Liver (tissue), 8 donors: ENCODE measurements at regions not wholly inside any gene's neighbourhood (a gene's known extent, or its start where the extent isn't known, plus 50 kb on each side); places are given as distances from the start of the nearest gene placed in this dataset.

Experiments used
- DNase-seq: peaks from one replicate; pipeline ENCODE4 v3.0.0-alpha.2; 2017; ENCODE audit warnings: low spot score
- H3K27ac ChIP-seq, 2 donors: one replicate each; pipeline ENCODE4 v1.7.0; 2013; ENCODE audit warnings: inconsistent platforms in 2 of 2, low read length in 2 of 2, control low read depth in 1 of 2, low read depth in 1 of 2, mild to moderate bottlenecking in 1 of 2
- H3K27me3 ChIP-seq, 4 donors: one replicate each; pipeline versions ENCODE4 v1.6.1 to v1.7.0; 2013; ENCODE audit warnings: low read length in 3 of 4, inconsistent platforms in 1 of 4, mild to moderate bottlenecking in 1 of 4, moderate library complexity in 1 of 4; ENCODE audit not compliant: control insufficient read depth in 4 of 4, insufficient read depth in 4 of 4
- H3K36me3 ChIP-seq, 4 donors: one replicate each; pipeline versions ENCODE4 v1.6.1 to v1.7.0; 2013; ENCODE audit warnings: low read length in 3 of 4, mild to moderate bottlenecking in 3 of 4, low read depth in 1 of 4, moderate library complexity in 1 of 4; ENCODE audit not compliant: control insufficient read depth in 4 of 4, insufficient read depth in 3 of 4
- H3K4me1 ChIP-seq, 4 donors: one replicate each; pipeline versions ENCODE4 v1.6.1 to v1.7.0; 2013; ENCODE audit warnings: low read length in 3 of 4, mild to moderate bottlenecking in 3 of 4, moderate library complexity in 1 of 4; ENCODE audit not compliant: control insufficient read depth in 4 of 4, insufficient read depth in 4 of 4
- H3K4me3 ChIP-seq, 3 donors: one replicate each; pipeline versions ENCODE4 v1.6.1 to v1.7.0; 2013; ENCODE audit warnings: low read length in 3 of 3, control low read depth in 1 of 3, low read depth in 1 of 3, mild to moderate bottlenecking in 1 of 3
- H3K9ac ChIP-seq, 2 donors: one replicate each; pipeline ENCODE4 v1.7.0; 2013; ENCODE audit warnings: low read length in 2 of 2, mild to moderate bottlenecking in 2 of 2, moderate library complexity in 2 of 2, control low read depth in 1 of 2, low read depth in 1 of 2
- H3K9me3 ChIP-seq, 4 donors: one replicate each; pipeline versions ENCODE4 v1.6.1 to v1.7.0; 2013; ENCODE audit warnings: low read length in 3 of 4; ENCODE audit not compliant: control insufficient read depth in 4 of 4
- ATF3 ChIP-seq: IDR thresholded peaks from 2 replicates; pipeline ENCODE4 v1.6.1; 2016; ENCODE audit warnings: antibody characterized with exemption
- CTCF ChIP-seq: fragments of 150-350 bp; IDR thresholded peaks from 2 replicates; pipeline ENCODE4 v1.5.1; 2017; ENCODE audit warnings: improper control_type of control experiment, low read depth, low read length; ENCODE audit not compliant: missing input control
- EGR1 ChIP-seq, 2 donors: IDR thresholded peaks; 2 replicates each; pipeline ENCODE4 v1.6.1; 2016 to 2018; ENCODE audit warnings: antibody characterized with exemption in 2 of 2, low read depth in 2 of 2
- FOXA1 ChIP-seq: IDR thresholded peaks from 2 replicates; pipeline ENCODE4 v1.6.1; 2016; ENCODE audit warnings: antibody characterized with exemption
- FOXA2 ChIP-seq: IDR thresholded peaks from 2 replicates; pipeline ENCODE4 v1.6.1; 2016; ENCODE audit warnings: antibody characterized with exemption
- GABPA ChIP-seq, 2 donors: IDR thresholded peaks in 1 of 2; conservative IDR thresholded peaks in 1 of 2; 2 replicates each; pipeline ENCODE4 v1.6.1; 2016; ENCODE audit warnings: antibody characterized with exemption in 2 of 2, mild to moderate bottlenecking in 1 of 2, moderate library complexity in 1 of 2
- HNF4A ChIP-seq, 2 donors: conservative IDR thresholded peaks; 2 replicates each; pipeline ENCODE4 v1.6.1; 2016; ENCODE audit warnings: antibody characterized with exemption in 2 of 2, mild to moderate bottlenecking in 2 of 2
- HNF4G ChIP-seq: IDR thresholded peaks from 2 replicates; pipeline ENCODE4 v1.6.1; 2016; ENCODE audit warnings: antibody characterized with exemption
- MAX ChIP-seq: IDR thresholded peaks from 2 replicates; pipeline ENCODE4 v1.6.1; 2016; ENCODE audit warnings: antibody characterized with exemption
- NR2F2 ChIP-seq: IDR thresholded peaks from 2 replicates; pipeline ENCODE4 v1.6.1; 2016; ENCODE audit warnings: antibody characterized with exemption
- RAD21 ChIP-seq, 2 donors: IDR thresholded peaks; 2 replicates each; pipeline ENCODE4 v1.6.1; 2016; ENCODE audit warnings: antibody characterized with exemption in 2 of 2, mild to moderate bottlenecking in 2 of 2
- REST ChIP-seq: IDR thresholded peaks from 2 replicates; pipeline ENCODE4 v1.6.1; 2016; ENCODE audit warnings: antibody characterized with exemption, mild to moderate bottlenecking
- RXRA ChIP-seq, 2 donors: IDR thresholded peaks; 2 replicates each; pipeline ENCODE4 v1.6.1; 2017 to 2018; ENCODE audit warnings: antibody characterized with exemption in 2 of 2, mild to moderate bottlenecking in 1 of 2
- TAF1 ChIP-seq: conservative IDR thresholded peaks from 2 replicates; pipeline ENCODE4 v1.6.1; 2016; ENCODE audit warnings: antibody characterized with exemption, mild to moderate bottlenecking
- YY1 ChIP-seq: IDR thresholded peaks from 2 replicates; pipeline ENCODE4 v1.6.1; 2016; ENCODE audit warnings: antibody characterized with exemption, mild to moderate bottlenecking
- ZBTB33 ChIP-seq: IDR thresholded peaks from 2 replicates; pipeline ENCODE4 v1.6.1; 2016; ENCODE audit warnings: antibody characterized with exemption
- WGBS: extraction: QIAGEN DNeasy Blood & Tissue Kit; methylation state at CpG from one replicate; pipeline ENCODE4 v1.1.7; 2013; 5-methylcytosine and 5-hydroxymethylcytosine counted together
- donor health status: healthy.
- donor health status: healthy.
- donor health status: healthy.
- donor health status: healthy.
- donor health status: healthy.

DNA sequence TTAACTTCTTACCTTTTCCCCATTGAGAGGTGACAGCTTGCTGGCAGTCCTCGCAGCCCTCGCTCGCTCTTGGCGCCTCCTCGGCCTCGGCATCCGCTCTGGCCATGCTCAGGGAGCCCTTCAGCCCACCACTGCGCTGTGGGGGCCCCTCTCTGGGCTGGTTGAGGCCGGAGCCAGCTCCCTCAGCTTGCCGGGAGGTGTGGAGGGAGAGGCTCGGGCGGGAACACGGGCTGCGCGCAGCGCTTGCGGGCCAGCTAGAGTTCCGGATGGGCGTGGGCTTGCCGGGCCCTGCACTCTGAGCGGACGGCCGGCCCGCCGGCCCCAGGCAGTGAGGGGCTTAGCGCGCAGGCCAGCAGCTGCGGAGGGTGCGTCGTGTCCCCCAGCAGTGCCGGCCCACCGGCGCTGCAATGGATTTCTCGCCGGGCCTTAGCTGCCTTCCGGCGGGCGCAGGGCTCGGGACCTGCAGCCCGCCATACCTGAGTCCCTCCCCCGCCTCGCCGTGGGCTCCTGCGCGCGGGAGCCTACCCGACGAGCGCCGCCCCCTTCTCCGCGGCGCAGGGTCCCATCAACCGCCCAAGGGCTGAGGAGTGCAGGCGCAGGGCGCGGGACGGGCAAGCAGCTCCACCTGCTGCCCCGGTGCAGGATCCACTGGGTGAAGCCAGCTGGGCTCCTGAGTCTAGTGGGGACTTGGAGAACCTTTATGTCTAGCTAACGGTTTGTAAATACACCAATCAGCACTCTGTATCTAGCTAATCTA, 335.0 kb downstream of the CBLN2 start:
- WGBS = 75% methylated on average over 60 of the region's 60 CpGs
- no peak overlapping the region for H3K9ac ChIP-seq
- no peaks in the 10 kb centered on the region for H3K36me3 ChIP-seq
- H3K4me3 ChIP-seq = peak overlapping the region in 1 of 3 donors; percentile 14
- no peak for TF ChIP-seq FOXA2
- TF ChIP-seq NR2F2 = no peak
- TF ChIP-seq RAD21 (IDR thresholded peaks at IDR 0.05) = peak in 1 of 2 donors; percentile 25
- TF ChIP-seq MAX = no peak
- DNase-seq = no peak
- H3K27ac ChIP-seq = no peak overlapping the region
- H3K9me3 ChIP-seq = peaks cover 0 to 5% (median 0%) of the 10 kb centered on the region in 4 donors
- no peaks in the 10 kb centered on the region for H3K27me3 ChIP-seq
- no peaks in the 10 kb centered on the region for H3K4me1 ChIP-seq

GRCh38 chr18:72207280-72207679, 336.9 kb downstream of the CBLN2 start:
- Histone ChIP-seq H3K36me3 (no peaks in the 10 kb centered on the region), H3K27ac (no peak overlapping the region), H3K9me3 (peaks cover 0 to 5% (median 0%) of the 10 kb centered on the region in 4 donors), H3K4me3 (no peak overlapping the region), H3K27me3 (no peaks in the 10 kb centered on the region), H3K4me1 (no peaks in the 10 kb centered on the region), H3K9ac (no peak overlapping the region)
- 83% methylated on average over 6 of the region's 6 CpGs for WGBS
- DNase-seq = no peak
- TF ChIP-seq TAF1 (no peak), ZBTB33 (no peak), MAX (no peak), HNF4G (no peak), RXRA (IDR thresholded peaks at IDR 0.05) (no peak), FOXA1 (no peak), HNF4A (conservative IDR thresholded peaks at IDR 0.05) (no peak), CTCF (no peak), YY1 (no peak), RAD21 (IDR thresholded peaks at IDR 0.05) (no peak), ATF3 (no peak), GABPA (IDR thresholded peaks at IDR 0.05 in 1 of 2, conservative IDR thresholded peaks at IDR 0.05 in 1 of 2) (no peak), REST (no peak), EGR1 (IDR thresholded peaks at IDR 0.05; ENCODE audit: low read depth in 2 of 2) (no peak), NR2F2 (no peak), FOXA2 (no peak)
